ENCODE measurements at regions not wholly inside any gene's neighbourhood (a gene's known extent, or its start where the extent isn't known, plus 50 kb on each side); places are given as distances from the start of the nearest gene placed in this dataset.

DNA sequence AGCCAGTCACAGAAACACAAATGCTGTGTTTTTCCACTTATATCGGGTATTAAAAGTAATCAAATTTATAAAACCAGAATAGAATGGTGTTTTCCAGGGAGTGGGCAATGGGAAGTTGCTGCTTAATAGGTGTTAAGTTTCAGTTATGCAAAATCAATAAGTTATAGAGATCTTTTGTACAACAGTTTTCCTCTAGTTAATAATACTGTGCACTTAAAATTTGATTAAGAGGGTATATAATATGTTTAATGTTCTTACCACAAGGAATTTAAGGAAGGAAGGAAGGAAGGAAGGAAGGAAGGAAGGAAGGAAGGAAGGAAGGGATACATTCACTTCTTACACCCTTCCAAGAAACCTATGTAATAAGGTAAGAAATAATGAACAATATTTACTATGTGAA is 867.7 kb upstream of the CDH6 start:
- no peak for DNase-seq (ENCODE audit: extremely low spot score)
- H3K27ac ChIP-seq (replicated peaks in 1 of 4): no peak overlapping the region
- 81% methylated on average over 1 of the region's 1 CpG for WGBS
- TF ChIP-seq EP300 (IDR thresholded peaks at IDR 0.05) (no peak), POLR2AphosphoS5 (IDR thresholded peaks at IDR 0.05) (no peak), POLR2A (IDR thresholded peaks at IDR 0.05; ENCODE audit: low read depth) (no peak)
- TF ChIP-seq, protein P1, sequence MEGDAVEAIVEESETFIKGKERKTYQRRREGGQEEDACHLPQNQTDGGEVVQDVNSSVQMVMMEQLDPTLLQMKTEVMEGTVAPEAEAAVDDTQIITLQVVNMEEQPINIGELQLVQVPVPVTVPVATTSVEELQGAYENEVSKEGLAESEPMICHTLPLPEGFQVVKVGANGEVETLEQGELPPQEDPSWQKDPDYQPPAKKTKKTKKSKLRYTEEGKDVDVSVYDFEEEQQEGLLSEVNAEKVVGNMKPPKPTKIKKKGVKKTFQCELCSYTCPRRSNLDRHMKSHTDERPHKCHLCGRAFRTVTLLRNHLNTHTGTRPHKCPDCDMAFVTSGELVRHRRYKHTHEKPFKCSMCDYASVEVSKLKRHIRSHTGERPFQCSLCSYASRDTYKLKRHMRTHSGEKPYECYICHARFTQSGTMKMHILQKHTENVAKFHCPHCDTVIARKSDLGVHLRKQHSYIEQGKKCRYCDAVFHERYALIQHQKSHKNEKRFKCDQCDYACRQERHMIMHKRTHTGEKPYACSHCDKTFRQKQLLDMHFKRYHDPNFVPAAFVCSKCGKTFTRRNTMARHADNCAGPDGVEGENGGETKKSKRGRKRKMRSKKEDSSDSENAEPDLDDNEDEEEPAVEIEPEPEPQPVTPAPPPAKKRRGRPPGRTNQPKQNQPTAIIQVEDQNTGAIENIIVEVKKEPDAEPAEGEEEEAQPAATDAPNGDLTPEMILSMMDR (IDR thresholded peaks at IDR 0.05): no peak
- H3K4me3 ChIP-seq: no peak overlapping the region
- intact Hi-C loops (cut with DNase I): no loop called here
- H3K27me3 ChIP-seq: no peaks in the 10 kb centered on the region
- H3K9me3 ChIP-seq: no peaks in the 10 kb centered on the region
- no peaks in the 10 kb centered on the region for H3K36me3 ChIP-seq
- H3K4me1 ChIP-seq: no peaks in the 10 kb centered on the region

GRCh38 chr5:30324083-30324482 is 869.4 kb upstream of the CDH6 start:
- WGBS: 38% methylated on average over 4 of the region's 4 CpGs
- intact Hi-C loops (cut with DNase I): no loop called here
- no peak for DNase-seq (ENCODE audit: extremely low spot score)

DNA sequence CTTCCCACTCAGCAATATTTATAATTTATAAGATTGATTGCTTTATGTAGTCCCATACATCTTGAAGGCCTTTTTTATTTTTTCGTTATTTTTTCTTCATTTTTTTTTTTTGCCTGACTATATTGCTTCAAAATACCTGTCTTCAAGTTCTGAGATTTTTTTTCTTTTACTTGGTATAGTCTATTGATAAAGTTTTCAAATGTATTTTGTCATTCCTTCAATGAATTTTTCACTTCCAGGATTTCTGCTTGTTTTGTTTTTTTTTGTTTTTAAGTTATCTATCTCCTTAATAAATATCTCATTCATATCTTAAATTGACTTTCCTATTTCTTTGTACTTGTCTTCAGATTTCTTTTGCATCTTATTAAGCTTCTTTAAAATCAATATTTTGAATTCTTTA is 905.6 kb upstream of the CDH6 start:
- Histone ChIP-seq H3K27ac (replicated peaks in 1 of 4) (no peak overlapping the region), H3K27me3 (no peaks in the 10 kb centered on the region), H3K36me3 (no peaks in the 10 kb centered on the region), H3K9me3 (peaks cover 0 to 24% (median 7%) of the 10 kb centered on the region in 4 donors), H3K4me1 (no peaks in the 10 kb centered on the region), H3K4me3 (no peak overlapping the region)
- intact Hi-C loops (cut with DNase I): no loop called here
- no peak for DNase-seq (ENCODE audit: extremely low spot score)
- 83% methylated on average over 1 of the region's 1 CpG for WGBS
- no peak for TF ChIP-seq POLR2AphosphoS5 (IDR thresholded peaks at IDR 0.05)
- TF ChIP-seq EP300 (IDR thresholded peaks at IDR 0.05): no peak
- no peak for TF ChIP-seq POLR2A (IDR thresholded peaks at IDR 0.05; ENCODE audit: low read depth)
- TF ChIP-seq, protein P1 (IDR thresholded peaks at IDR 0.05): no peak

More at GRCh38 chr5:30324083-30324482, 869.4 kb upstream of the CDH6 start:
- H3K4me3 ChIP-seq: no peak overlapping the region
- no peaks in the 10 kb centered on the region for H3K4me1 ChIP-seq
- no peaks in the 10 kb centered on the region for H3K36me3 ChIP-seq
- TF ChIP-seq, protein P1 (IDR thresholded peaks at IDR 0.05): no peak
- TF ChIP-seq POLR2AphosphoS5 (IDR thresholded peaks at IDR 0.05): no peak
- TF ChIP-seq EP300 (IDR thresholded peaks at IDR 0.05): no peak
- no peak for TF ChIP-seq POLR2A (IDR thresholded peaks at IDR 0.05; ENCODE audit: low read depth)
- no peaks in the 10 kb centered on the region for H3K27me3 ChIP-seq
- H3K27ac ChIP-seq (replicated peaks in 1 of 4): no peak overlapping the region
- no peaks in the 10 kb centered on the region for H3K9me3 ChIP-seq

DNA sequence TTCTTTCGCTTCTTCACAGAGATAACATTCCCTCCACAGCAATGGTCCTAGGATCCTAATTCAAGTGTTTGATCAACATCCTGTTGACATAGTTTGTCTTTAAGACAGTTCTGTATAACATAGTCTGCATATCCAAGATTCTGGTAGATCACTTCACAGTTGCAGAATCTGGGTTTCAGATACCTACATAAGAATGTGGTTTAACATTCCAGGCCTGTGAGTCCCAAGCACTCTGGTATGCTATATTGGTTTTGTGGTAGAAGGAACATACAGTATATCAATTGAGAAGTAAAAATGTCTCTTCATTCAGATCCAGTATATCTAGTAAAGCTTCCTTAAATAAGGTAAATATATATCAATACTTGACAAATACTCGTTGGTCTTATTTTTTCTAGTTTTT is 914.2 kb upstream of the CDH6 start:
- H3K9me3 ChIP-seq: no peaks in the 10 kb centered on the region
- H3K4me3 ChIP-seq: no peak overlapping the region
- TF ChIP-seq POLR2AphosphoS5 (IDR thresholded peaks at IDR 0.05) (no peak), EP300 (IDR thresholded peaks at IDR 0.05) (no peak), POLR2A (IDR thresholded peaks at IDR 0.05; ENCODE audit: low read depth) (no peak)
- TF ChIP-seq, protein P1 (IDR thresholded peaks at IDR 0.05): no peak
- intact Hi-C loops (cut with DNase I): no loop called here
- no peaks in the 10 kb centered on the region for H3K36me3 ChIP-seq
- H3K4me1 ChIP-seq: no peaks in the 10 kb centered on the region
- no peak overlapping the region for H3K27ac ChIP-seq (replicated peaks in 1 of 4)
- H3K27me3 ChIP-seq: no peaks in the 10 kb centered on the region
- no peak for DNase-seq (ENCODE audit: extremely low spot score)
- WGBS: 83% methylated on average over 2 of the region's 2 CpGs

GRCh38 chr5:30267026-30267425 is 926.5 kb upstream of the CDH6 start:
- TF ChIP-seq, protein P1 (IDR thresholded peaks at IDR 0.05): no peak
- TF ChIP-seq POLR2AphosphoS5 (IDR thresholded peaks at IDR 0.05) (no peak), EP300 (IDR thresholded peaks at IDR 0.05) (no peak), POLR2A (IDR thresholded peaks at IDR 0.05; ENCODE audit: low read depth) (no peak)
- no peak overlapping the region for H3K27ac ChIP-seq (replicated peaks in 1 of 4)
- H3K4me1 ChIP-seq: no peaks in the 10 kb centered on the region
- DNase-seq (ENCODE audit: extremely low spot score): no peak
- no peak overlapping the region for H3K4me3 ChIP-seq
- H3K36me3 ChIP-seq: no peaks in the 10 kb centered on the region
- intact Hi-C loops (cut with DNase I): no loop called here
- no peaks in the 10 kb centered on the region for H3K9me3 ChIP-seq
- H3K27me3 ChIP-seq: no peaks in the 10 kb centered on the region
